HCT116 (cell line): ENCODE measurements at regions not wholly inside any gene's neighbourhood (a gene's known extent, or its start where the extent isn't known, plus 50 kb on each side); places are given as distances from the start of the nearest gene placed in this dataset.

Experiments used
- ATAC-seq: fragments of 200-7000 bp; cut with Tn5 transposase; 2 replicates; pipeline ENCODE4 v1.9.1; 2020; ENCODE audit warnings: mild to moderate bottlenecking, moderate library complexity
- BruUV-seq: library from RNA; stranded (reverse); fragments of 400-500 nt; replicated peaks from 2 replicates; lab custom pipeline; 2021; lab: Mats Ljungman, UMichigan
- CTCF ChIA-PET: fragments of 300-600 bp; sonication (Branson Sonifier 250); formaldehyde crosslinking; loops from one replicate; lab custom pipeline; 2021; ENCODE audit warnings: antibody characterized with exemption; lab: Charles Lee
- POLR2A ChIA-PET: fragments of 300-600, 350-600 bp; sonication (Branson Sonifier 250); formaldehyde crosslinking; loops from one replicate; lab custom pipeline; 2021; ENCODE audit warnings: antibody characterized with exemption; lab: Charles Lee
- RAD21 ChIA-PET, 2 experiments: fragments of 300-600 bp; sonication (Branson Sonifier 250); formaldehyde crosslinking; loops; one replicate each; lab custom pipeline; 2023; ENCODE audit warnings: low total read pairs in 2 of 2; ENCODE audit not compliant: uncharacterized antibody in 2 of 2, unreplicated experiment in 2 of 2, low non-redundant PET in 1 of 2; lab: Charles Lee
- DNase-seq: peaks from one replicate; pipeline ENCODE4 v3.0.0-alpha.2; 2010; ENCODE audit warnings: low read depth, low spot score
- H2AFZ ChIP-seq: fragments of 200-600 bp; shearing (Covaris generic), sonication (generic); 2 replicates; pipeline ENCODE4 v1.6.1; 2017; ENCODE audit warnings: low read depth, mixed run types, mixed read lengths, antibody characterized with exemption, low read length; ENCODE audit not compliant: poor library complexity, severe bottlenecking
- H3K27ac ChIP-seq: 2 replicates; pipeline ENCODE4 v1.5.1; 2012; ENCODE audit warnings: low read depth, low read length
- H3K27me3 ChIP-seq: fragments of 200-600 bp; sonication (generic); 2 replicates; pipeline ENCODE4 v1.6.1; 2016; ENCODE audit warnings: mixed run types, low read length, mixed read lengths; ENCODE audit not compliant: insufficient read depth
- H3K36me3 ChIP-seq, 2 experiments: fragments of 200-500 bp in 1 of 2; fragments of 200-600 bp in 1 of 2; sonication (Bioruptor generic) in 1 of 2; sonication (generic) in 1 of 2; 2 replicates each; pipeline versions ENCODE4 v1.5.1 to v1.6.1; 2014 to 2016; ENCODE audit warnings: low read length in 2 of 2, inconsistent platforms in 1 of 2, mixed read lengths in 1 of 2, mixed run types in 1 of 2; ENCODE audit not compliant: insufficient read depth in 2 of 2, control insufficient read depth in 1 of 2
- H3K4me1 ChIP-seq, 2 experiments: fragments of 200-600 bp in 1 of 2; sonication (generic) in 1 of 2; 2 replicates each; pipeline versions ENCODE4 v1.5.1 to v1.6.1; 2012 to 2017; ENCODE audit warnings: low read length in 2 of 2, inconsistent platforms in 1 of 2, mild to moderate bottlenecking in 1 of 2, mixed read lengths in 1 of 2, mixed run types in 1 of 2, moderate library complexity in 1 of 2; ENCODE audit not compliant: insufficient read depth in 2 of 2, control insufficient read depth in 1 of 2
- H3K4me2 ChIP-seq: fragments of 200-600 bp; sonication (generic); 2 replicates; pipeline ENCODE4 v1.6.1; 2017; ENCODE audit warnings: mixed run types, low read length, mixed read lengths
- H3K4me3 ChIP-seq, 2 experiments: fragments of 200-600 bp in 1 of 2; sonication (generic) in 1 of 2; replicated peaks in 1 of 2; 2 replicates each; pipeline ENCODE4 v1.5.1; 2011 to 2016; ENCODE audit warnings: low read length in 2 of 2, control low read depth in 1 of 2, low read depth in 1 of 2, mild to moderate bottlenecking in 1 of 2, mixed read lengths in 1 of 2, mixed run types in 1 of 2
- H3K79me2 ChIP-seq: fragments of 200-600 bp; sonication (generic); 2 replicates; pipeline ENCODE4 v1.6.1; 2017; ENCODE audit warnings: mild to moderate bottlenecking, mixed run types, low read length, moderate library complexity, mixed read lengths; ENCODE audit not compliant: insufficient read depth
- H3K9ac ChIP-seq: fragments of 200-600 bp; sonication (generic); 2 replicates; pipeline ENCODE4 v1.6.1; 2016; ENCODE audit warnings: low read length, mixed read lengths
- H3K9me2 ChIP-seq: fragments of 200-600 bp; sonication (generic), shearing (Covaris generic); 2 replicates; pipeline ENCODE4 v1.6.1; 2017; ENCODE audit warnings: mixed run types, mild to moderate bottlenecking, moderate library complexity; ENCODE audit not compliant: insufficient read depth
- H3K9me3 ChIP-seq, 2 experiments: fragments of 200-500 bp in 1 of 2; fragments of 200-600 bp in 1 of 2; sonication (Bioruptor generic) in 1 of 2; sonication (generic) in 1 of 2; 2 replicates each; pipeline ENCODE4 v1.6.1; 2014 to 2017; ENCODE audit warnings: low read length in 2 of 2, mixed read lengths in 2 of 2, inconsistent platforms in 1 of 2, low read depth in 1 of 2, mild to moderate bottlenecking in 1 of 2, mixed run types in 1 of 2, moderate library complexity in 1 of 2; ENCODE audit not compliant: control insufficient read depth in 1 of 2, insufficient read depth in 1 of 2
- H4K20me1 ChIP-seq: fragments of 200-600 bp; sonication (generic), shearing (Covaris generic); 2 replicates; pipeline ENCODE4 v1.6.1; 2017; ENCODE audit warnings: mixed run types, mild to moderate bottlenecking, moderate library complexity; ENCODE audit not compliant: insufficient read depth
- ATF3 ChIP-seq: IDR thresholded peaks from 2 replicates; pipeline ENCODE4 v1.6.1; 2012
- ELF1 ChIP-seq: IDR thresholded peaks from 2 replicates; pipeline ENCODE4 v1.6.1; 2012; ENCODE audit warnings: low read depth, borderline replicate concordance
- EZH2 ChIP-seq: fragments of 200-600 bp; sonication (generic); IDR thresholded peaks from 2 replicates; pipeline ENCODE4 v1.6.1; 2017; ENCODE audit warnings: antibody characterized with exemption, mixed run types
- EZH2phosphoT487 ChIP-seq: fragments of 200-600 bp; IDR thresholded peaks from 2 replicates; pipeline ENCODE4 v1.6.1; 2018; ENCODE audit warnings: antibody characterized with exemption, borderline replicate concordance
- POLR2AphosphoS5 ChIP-seq: IDR thresholded peaks from 2 replicates; pipeline ENCODE4 v1.6.1; 2011; ENCODE audit warnings: mild to moderate bottlenecking, low read depth, low read length, moderate library complexity
- RAD21 ChIP-seq: IDR thresholded peaks from 2 replicates; pipeline ENCODE4 v1.6.1; 2012; ENCODE audit warnings: low read depth, mild to moderate bottlenecking
- SP1 ChIP-seq: IDR thresholded peaks from 2 replicates; pipeline ENCODE4 v1.6.1; 2012; ENCODE audit warnings: low read depth
- SRF ChIP-seq: IDR thresholded peaks from 2 replicates; pipeline ENCODE4 v1.6.1; 2012; ENCODE audit warnings: low read depth
- TCF7L2 ChIP-seq: IDR thresholded peaks from 2 replicates; pipeline ENCODE4 v1.7.0; 2011; ENCODE audit warnings: borderline replicate concordance, inconsistent platforms; ENCODE audit not compliant: insufficient read depth, insufficient read length; ENCODE audit errors: extremely low read depth
- YY1 ChIP-seq: IDR thresholded peaks from 2 replicates; pipeline ENCODE4 v1.6.1; 2011; ENCODE audit warnings: low read length, low read depth, moderate library complexity, mild to moderate bottlenecking; ENCODE audit not compliant: insufficient replicate concordance; ENCODE audit errors: extremely low read depth
- ZNF274 ChIP-seq: fragments of 200-500 bp; sonication (Bioruptor generic); IDR thresholded peaks from 2 replicates; pipeline ENCODE4 v1.6.1; 2014; ENCODE audit warnings: mild to moderate bottlenecking, low read depth, low read length, inconsistent platforms
- intact Hi-C: fragments of 100-400 bp; cut with micrococcal nuclease; formaldehyde crosslinking; loops from 2 replicates; pipeline ENCODE4 v1.10.0; 2022

GRCh38 chr3:72183489-72183888, 398.5 kb upstream of the PROK2 start:
- no peak for TF ChIP-seq SRF
- TF ChIP-seq EZH2phosphoT487: no peak
- TF ChIP-seq TCF7L2: no peak
- no peak for TF ChIP-seq RAD21
- TF ChIP-seq POLR2AphosphoS5: no peak
- TF ChIP-seq SP1: no peak
- no peak for TF ChIP-seq ZNF274
- no peak for TF ChIP-seq EZH2
- TF ChIP-seq ELF1: no peak
- H3K9me3 ChIP-seq: no peaks in the 10 kb centered on the region
- peaks cover 22% of the 10 kb centered on the region for H3K27me3 ChIP-seq
- H3K79me2 ChIP-seq: no peaks in the 10 kb centered on the region
- CTCF ChIA-PET: no interaction called here
- no peaks in the 10 kb centered on the region for H3K36me3 ChIP-seq
- no peak overlapping the region for H3K4me3 ChIP-seq
- no peak for DNase-seq
- no peak overlapping the region for H2AFZ ChIP-seq
- BruUV-seq: no TSS peak
- POLR2A ChIA-PET: no interaction called here
- H4K20me1 ChIP-seq: no peaks in the 10 kb centered on the region
- peaks cover 0 to 3% of the 10 kb centered on the region in 2 experiments; a peak in 1 of 4 replicates for H3K4me1 ChIP-seq
- intact Hi-C loops: no loop called here
- RAD21 ChIA-PET: no interaction called here
- no peak overlapping the region for H3K9ac ChIP-seq
- H3K4me2 ChIP-seq: no peak overlapping the region
- no peak overlapping the region for H3K27ac ChIP-seq
- H3K9me2 ChIP-seq: no peaks in the 10 kb centered on the region
- ATAC-seq: no peak

- Histone ChIP-seq H3K27ac (no peak overlapping the region), H3K9me2 (no peaks in the 10 kb centered on the region), H3K36me3 (no peaks in the 10 kb centered on the region), H3K9ac (no peak overlapping the region), H2AFZ (no peak overlapping the region), H3K27me3 (peaks cover 22% of the 10 kb centered on the region), H3K4me2 (no peak overlapping the region), H3K9me3 (no peaks in the 10 kb centered on the region), H3K4me1 (peaks cover 0 to 3% of the 10 kb centered on the region in 2 experiments; a peak in 1 of 4 replicates), H3K4me3 (no peak overlapping the region), H4K20me1 (no peaks in the 10 kb centered on the region), H3K79me2 (no peaks in the 10 kb centered on the region)
- ChIA-PET POLR2A (no interaction called here), CTCF (no interaction called here), RAD21 (no interaction called here)
- intact Hi-C loops: no loop called here
- DNase-seq (no peak), ATAC-seq (no peak)
- BruUV-seq: no TSS peak
- TF ChIP-seq EZH2 (no peak), YY1 (no peak), ATF3 (no peak), TCF7L2 (no peak), SRF (no peak)
These were observed 397.3 kb upstream of the PROK2 start for GRCh38 chr3:72182206-72182605.
